GM21528 (cell line): ENCODE measurements at regions not wholly inside any gene's neighbourhood (a gene's known extent, or its start where the extent isn't known, plus 50 kb on each side); places are given as distances from the start of the nearest gene placed in this dataset.

Experiments
- ATAC-seq: cut with Tn5 transposase; IDR thresholded peaks from one replicate; pipeline ENCODE4 v1.9.1; 2021; ENCODE audit warnings: mild to moderate bottlenecking, moderate library complexity; ENCODE audit not compliant: unreplicated experiment, low FRiP score

- ATAC-seq: no peak
Measured at GRCh38 chr2:239611222-239611795, 210.5 kb upstream of the HDAC4 start.

- no peak for ATAC-seq
Measured at GRCh38 chr2:239610457-239611221, 209.8 kb upstream of the HDAC4 start.

- ATAC-seq: no peak
Measured at GRCh38 chr2:239609607-239610310, 208.9 kb upstream of the HDAC4 start.

GRCh38 chr2:239609162-239609561, 208.3 kb upstream of the HDAC4 start:
- ATAC-seq: no peak

GRCh38 chr2:239608723-239609122, 207.9 kb upstream of the HDAC4 start:
- no peak for ATAC-seq

GRCh38 chr2:239608260-239608659, 207.4 kb upstream of the HDAC4 start:
- ATAC-seq: no peak

- ATAC-seq: no peak
Measured at GRCh38 chr2:239607517-239608191, 206.8 kb upstream of the HDAC4 start.

GRCh38 chr2:239606741-239607516, 206.1 kb upstream of the HDAC4 start:
- no peak for ATAC-seq

GRCh38 chr2:239605976-239606375, 205.2 kb upstream of the HDAC4 start:
- ATAC-seq: no peak

GRCh38 chr2:239605409-239605808, 204.6 kb upstream of the HDAC4 start:
- no peak for ATAC-seq

GRCh38 chr2:239604861-239605260, 204.0 kb upstream of the HDAC4 start:
- ATAC-seq: no peak

GRCh38 chr2:239603411-239604356, 202.9 kb upstream of the HDAC4 start:
- no peak for ATAC-seq

- ATAC-seq: no peak
Measured at GRCh38 chr2:239602290-239603282, 201.8 kb upstream of the HDAC4 start.

- ATAC-seq: no peak
Measured at GRCh38 chr2:239601880-239602279, 201.1 kb upstream of the HDAC4 start.

- ATAC-seq: no peak
Measured at GRCh38 chr2:239601201-239601851, 200.5 kb upstream of the HDAC4 start.

- ATAC-seq: no peak
Measured at GRCh38 chr2:239600650-239601049, 199.8 kb upstream of the HDAC4 start.

GRCh38 chr2:239600001-239600593, 199.3 kb upstream of the HDAC4 start:
- ATAC-seq: no peak
